Peyer's patch (tissue), 4 donors: ENCODE measurements at regions not wholly inside any gene's neighbourhood (a gene's known extent, or its start where the extent isn't known, plus 50 kb on each side); places are given as distances from the start of the nearest gene placed in this dataset.
"Not testable (repeated sequence)": the region's sequence is repeated elsewhere in the genome, so short reads cannot be mapped to it uniquely, and the experiment has no call there.

Experiments used
- DNase-seq, 3 donors: peaks; one replicate each; pipeline ENCODE4 v3.0.0-alpha.2; 2017 to 2019
- H3K27ac ChIP-seq, 4 donors: fragments of 200-600 bp; sonication (generic); one replicate each; pipeline ENCODE4 v1.5.1; 2016 to 2019
- H3K27me3 ChIP-seq, 2 donors: fragments of 200-600 bp; sonication (generic); one replicate each; pipeline ENCODE4 v1.5.1; 2019
- H3K36me3 ChIP-seq, 3 donors: fragments of 200-600 bp; sonication (generic); one replicate each; pipeline ENCODE4 v1.5.1; 2016 to 2019
- H3K4me1 ChIP-seq, 4 donors: fragments of 200-600 bp; sonication (generic); one replicate each; pipeline ENCODE4 v1.5.1; 2016 to 2019
- H3K4me3 ChIP-seq, 4 donors: fragments of 200-600 bp; sonication (generic); 1 replicate in 3 of 4; 2 replicates in 1 of 4; pipeline ENCODE4 v1.5.1; 2016 to 2019; ENCODE audit warnings: mild to moderate bottlenecking in 1 of 4
- H3K9me3 ChIP-seq, 4 donors: fragments of 200-600 bp; sonication (generic); one replicate each; pipeline ENCODE4 v1.5.1; 2016 to 2019; ENCODE audit warnings: mild to moderate bottlenecking in 1 of 4
- CTCF ChIP-seq, 6 experiments: fragments of 450-650 bp in 4 of 6; fragments of 200-600 bp in 2 of 6; sonication (generic) in 1 of 6; IDR thresholded peaks; one replicate each; pipeline ENCODE4 v1.5.1; 2017 to 2019; ENCODE audit warnings: antibody characterized with exemption in 6 of 6, mild to moderate bottlenecking in 3 of 6, moderate library complexity in 1 of 6
- POLR2A ChIP-seq, 2 donors: fragments of 450-650 bp; IDR thresholded peaks; one replicate each; pipeline ENCODE4 v1.5.1; 2017; ENCODE audit warnings: antibody characterized with exemption in 2 of 2, mild to moderate bottlenecking in 2 of 2, moderate library complexity in 2 of 2

GRCh38 chr4:138864961-138865720, 150.4 kb upstream of the NOCT start:
- DNase-seq, result no peak
- no peaks in the 10 kb centered on the region for H3K9me3 ChIP-seq
- no peaks in the 10 kb centered on the region for H3K36me3 ChIP-seq
- no peak for TF ChIP-seq CTCF (IDR thresholded peaks at IDR 0.05)
- TF ChIP-seq POLR2A (IDR thresholded peaks at IDR 0.05), result no peak
- H3K27ac ChIP-seq, result no peak overlapping the region
- H3K4me1 ChIP-seq, result no peaks in the 10 kb centered on the region
- no peaks in the 10 kb centered on the region for H3K27me3 ChIP-seq
- no peak overlapping the region for H3K4me3 ChIP-seq

- TF ChIP-seq POLR2A (IDR thresholded peaks at IDR 0.05), result no peak
- TF ChIP-seq CTCF (IDR thresholded peaks at IDR 0.05), result no peak
- Histone ChIP-seq H3K36me3 (no peaks in the 10 kb centered on the region), H3K9me3 (no peaks in the 10 kb centered on the region), H3K27me3 (no peaks in the 10 kb centered on the region), H3K4me3 (no peak overlapping the region), H3K4me1 (no peaks in the 10 kb centered on the region), H3K27ac (no peak overlapping the region)
- DNase-seq, result no peak
These were observed 152.4 kb upstream of the NOCT start for GRCh38 chr4:138863160-138863559.

GRCh38 chr4:138861135-138861534, 154.4 kb upstream of the NOCT start:
- no peak for DNase-seq
- Histone ChIP-seq H3K4me3 (no peak overlapping the region), H3K36me3 (no peaks in the 10 kb centered on the region), H3K4me1 (no peaks in the 10 kb centered on the region), H3K9me3 (no peaks in the 10 kb centered on the region), H3K27ac (no peak overlapping the region), H3K27me3 (no peaks in the 10 kb centered on the region)
- TF ChIP-seq POLR2A (IDR thresholded peaks at IDR 0.05), result no peak
- no peak for TF ChIP-seq CTCF (IDR thresholded peaks at IDR 0.05)

- not testable (repeated sequence) for H3K9me3 ChIP-seq, DNase-seq, H3K27me3 ChIP-seq, H3K36me3 ChIP-seq, H3K27ac ChIP-seq, H3K4me1 ChIP-seq, H3K4me3 ChIP-seq
These were observed 155.2 kb upstream of the NOCT start for GRCh38 chr4:138860357-138860756.

- Histone ChIP-seq H3K27ac (no peak overlapping the region), H3K27me3 (no peaks in the 10 kb centered on the region)
- peak in 1 of 3 donors; percentile 65 for DNase-seq
These were observed 156.3 kb upstream of the NOCT start for GRCh38 chr4:138859254-138859653.

GRCh38 chr4:138858419-138858818, 157.2 kb upstream of the NOCT start:
- no peaks in the 10 kb centered on the region for H3K9me3 ChIP-seq
- H3K36me3 ChIP-seq, result no peaks in the 10 kb centered on the region
- no peaks in the 10 kb centered on the region for H3K4me1 ChIP-seq
- no peak for DNase-seq
- H3K27ac ChIP-seq, result no peak overlapping the region
- no peaks in the 10 kb centered on the region for H3K27me3 ChIP-seq
- no peak overlapping the region for H3K4me3 ChIP-seq
- no peak for TF ChIP-seq POLR2A (IDR thresholded peaks at IDR 0.05)
- TF ChIP-seq CTCF (IDR thresholded peaks at IDR 0.05), result no peak

More at GRCh38 chr4:138859254-138859653, 156.3 kb upstream of the NOCT start:
- TF ChIP-seq CTCF (IDR thresholded peaks at IDR 0.05) (no peak), POLR2A (IDR thresholded peaks at IDR 0.05) (no peak)
- H3K4me3 ChIP-seq, result no peak overlapping the region
- no peaks in the 10 kb centered on the region for H3K36me3 ChIP-seq
- no peaks in the 10 kb centered on the region for H3K4me1 ChIP-seq
- H3K9me3 ChIP-seq, result no peaks in the 10 kb centered on the region
